Endothelial cell of umbilical vein (primary cell): ENCODE measurements at regions not wholly inside any gene's neighbourhood (a gene's known extent, or its start where the extent isn't known, plus 50 kb on each side); places are given as distances from the start of the nearest gene placed in this dataset.

ENCODE experiments used
- BruUV-seq: library from RNA; stranded (reverse); fragments of 400-500 nt; replicated peaks from 2 replicates; lab custom pipeline; 2021; lab: Mats Ljungman, UMichigan
- CTCF ChIA-PET: fragments of 300-600, 350-600 bp; sonication (Branson Sonifier 250); formaldehyde crosslinking; loops from one replicate; lab custom pipeline; 2021; ENCODE audit warnings: antibody characterized with exemption, inconsistent platforms; lab: Charles Lee
- POLR2A ChIA-PET: fragments of 300-600, 350-600 bp; sonication (Branson Sonifier 250); formaldehyde crosslinking; loops from one replicate; lab custom pipeline; 2021; ENCODE audit warnings: antibody characterized with exemption, inconsistent platforms; lab: Charles Lee
- DNase-seq: peaks from one replicate; pipeline ENCODE4 v3.0.0-alpha.2; 2011; ENCODE audit warnings: low read depth, low spot score
- FAIRE-seq: peaks from 2 replicates; lab custom pipeline; 2011; peaks lifted over from hg19 to GRCh38; lab: Jason Lieb, UNC
- H2AFZ ChIP-seq: 2 replicates; pipeline ENCODE4 v1.6.0; 2012; ENCODE audit warnings: low read depth, low read length, control low read depth, inconsistent platforms
- H3K27ac ChIP-seq: 2 replicates; pipeline ENCODE4 v1.5.1; 2011; ENCODE audit warnings: low read depth, mild to moderate bottlenecking, control low read depth, low read length, moderate library complexity; ENCODE audit not compliant: insufficient read depth
- H3K27me3 ChIP-seq, 2 experiments: 2 replicates each; pipeline versions ENCODE4 v1.6.0 to v1.6.1; 2011; ENCODE audit warnings: low read length in 2 of 2, mixed read lengths in 1 of 2; ENCODE audit not compliant: control insufficient read depth in 2 of 2, insufficient read depth in 2 of 2
- H3K36me3 ChIP-seq, 2 experiments: 2 replicates in 1 of 2; 3 replicates in 1 of 2; pipeline ENCODE4 v1.5.1; 2011; ENCODE audit warnings: low read length in 2 of 2, mild to moderate bottlenecking in 1 of 2, moderate library complexity in 1 of 2; ENCODE audit not compliant: control insufficient read depth in 2 of 2, insufficient read depth in 2 of 2; ENCODE audit errors: extremely low read depth in 1 of 2
- H3K4me1 ChIP-seq: 3 replicates; pipeline ENCODE4 v1.5.1; 2011; ENCODE audit warnings: mild to moderate bottlenecking, low read length; ENCODE audit not compliant: control insufficient read depth, insufficient read depth; ENCODE audit errors: extremely low read depth
- H3K4me2 ChIP-seq: 2 replicates; pipeline ENCODE4 v1.6.1; 2011; ENCODE audit warnings: low read length, control low read depth, mixed read lengths; ENCODE audit not compliant: insufficient read depth
- H3K4me3 ChIP-seq, 3 experiments: fragments of 200-600 bp in 1 of 3; sonication (generic), shearing (Covaris generic) in 1 of 3; replicated peaks in 1 of 3; 2 replicates each; pipeline ENCODE4 v1.5.1; 2011 to 2016; ENCODE audit warnings: control low read depth in 3 of 3, low read length in 3 of 3, mild to moderate bottlenecking in 2 of 3, inconsistent platforms in 1 of 3, low read depth in 1 of 3, moderate library complexity in 1 of 3; ENCODE audit not compliant: insufficient read depth in 1 of 3
- H3K79me2 ChIP-seq: 2 replicates; pipeline ENCODE4 v1.6.0; 2012; ENCODE audit warnings: low read length, inconsistent platforms; ENCODE audit not compliant: control insufficient read depth, insufficient read depth
- H3K9ac ChIP-seq: replicated peaks from 2 replicates; pipeline ENCODE3; 2011; ENCODE audit warnings: low read length, control low read depth; ENCODE audit not compliant: insufficient read depth; ENCODE audit errors: extremely low read depth
- H3K9me1 ChIP-seq: replicated peaks from 3 replicates; pipeline ENCODE4 v1.6.0; 2011; ENCODE audit warnings: mild to moderate bottlenecking, low read length; ENCODE audit not compliant: control insufficient read depth, insufficient read depth; ENCODE audit errors: extremely low read depth
- H3K9me3 ChIP-seq: replicated peaks from 2 replicates; pipeline ENCODE4 v1.5.1; 2012; ENCODE audit warnings: low read length, inconsistent platforms; ENCODE audit not compliant: control insufficient read depth, insufficient read depth
- H4K20me1 ChIP-seq: replicated peaks from 2 replicates; pipeline ENCODE3; 2011; ENCODE audit warnings: mild to moderate bottlenecking, low read length; ENCODE audit not compliant: control insufficient read depth, insufficient read depth; ENCODE audit errors: extremely low read depth
- CTCF ChIP-seq, 2 donors: IDR thresholded peaks; 1 replicate in 1 of 2; 2 replicates in 1 of 2; pipeline ENCODE4 v1.5.1; 2011; ENCODE audit warnings: low read length in 2 of 2, mild to moderate bottlenecking in 2 of 2, moderate library complexity in 2 of 2, control low read depth in 1 of 2, inconsistent platforms in 1 of 2, low read depth in 1 of 2; ENCODE audit not compliant: insufficient read depth in 1 of 2; ENCODE audit errors: extremely low read depth in 1 of 2
- EZH2 ChIP-seq: IDR thresholded peaks from 2 replicates; pipeline ENCODE4 v1.6.1; 2012; ENCODE audit warnings: borderline replicate concordance, low read depth, mild to moderate bottlenecking, moderate library complexity, low read length, inconsistent platforms; ENCODE audit not compliant: severe bottlenecking
- FOS ChIP-seq: IDR thresholded peaks from 2 replicates; pipeline ENCODE4 v1.6.1; 2011; ENCODE audit warnings: mild to moderate bottlenecking, low read length, moderate library complexity, borderline replicate concordance; ENCODE audit not compliant: insufficient read depth
- GATA2 ChIP-seq: IDR thresholded peaks from 2 replicates; pipeline ENCODE4 v1.7.0; 2011; ENCODE audit warnings: low read depth, mild to moderate bottlenecking, moderate library complexity, mixed read lengths, low read length; ENCODE audit not compliant: insufficient read length, insufficient read depth
- JUN ChIP-seq: IDR thresholded peaks from 2 replicates; pipeline ENCODE4 v1.6.1; 2011; ENCODE audit warnings: borderline replicate concordance, low read depth; ENCODE audit not compliant: insufficient read length, insufficient read depth
- MAX ChIP-seq: IDR thresholded peaks from 2 replicates; pipeline ENCODE4 v1.6.1; 2011; ENCODE audit not compliant: insufficient read depth, insufficient read length
- MYC ChIP-seq: IDR thresholded peaks from one replicate; pipeline ENCODE4 v1.6.1; 2011; ENCODE audit warnings: mild to moderate bottlenecking, low read depth, low read length
- POLR2A ChIP-seq: IDR thresholded peaks from 2 replicates; pipeline ENCODE4 v1.6.1; 2012; ENCODE audit warnings: low read depth, mild to moderate bottlenecking, control low read depth, low read length
- POLR2AphosphoS5 ChIP-seq: IDR thresholded peaks from 2 replicates; pipeline ENCODE4 v1.6.1; 2012; ENCODE audit warnings: low read depth, mild to moderate bottlenecking, control low read depth, low read length, moderate library complexity; ENCODE audit not compliant: insufficient read depth
- dilution Hi-C: fragments of 300-500 bp; cut with MboI; formaldehyde crosslinking; loops from one replicate; pipeline ENCODE4 v1.15.0; 2019; ENCODE audit warnings: low sequenced_read_pairs; ENCODE audit not compliant: extremely low pct_ligation_motif_present
- intact Hi-C: fragments of 100-400 bp; cut with micrococcal nuclease; formaldehyde crosslinking; loops from one replicate; pipeline ENCODE4 v1.10.0; 2022

GRCh38 chr2:8522687-8523086 is 159.2 kb upstream of the ID2 start:
- POLR2A ChIA-PET: no interaction called here
- no peaks in the 10 kb centered on the region for H3K9me3 ChIP-seq
- H4K20me1 ChIP-seq: no peaks in the 10 kb centered on the region
- no peak overlapping the region for H3K9ac ChIP-seq
- CTCF ChIA-PET: no interaction called here
- H3K9me1 ChIP-seq: no peaks in the 10 kb centered on the region
- no peak overlapping the region for H3K27ac ChIP-seq
- no peaks in the 10 kb centered on the region for H3K4me1 ChIP-seq
- no peaks in the 10 kb centered on the region for H3K36me3 ChIP-seq
- TF ChIP-seq CTCF (IDR thresholded peaks at IDR 0.05; ENCODE audit: extremely low read depth in 1 of 2, insufficient read depth in 1 of 2, low read depth in 1 of 2, low read length in 2 of 2) (no peak), FOS (no peak), EZH2 (no peak), JUN (no peak), GATA2 (no peak), MYC (no peak), POLR2AphosphoS5 (no peak), POLR2A (no peak), MAX (no peak)
- H3K27me3 ChIP-seq: no peaks in the 10 kb centered on the region
- no peak overlapping the region for H2AFZ ChIP-seq
- DNase-seq (no peak), FAIRE-seq (no peak)
- H3K4me2 ChIP-seq: no peak overlapping the region
- BruUV-seq: no TSS peak
- H3K4me3 ChIP-seq: no peak overlapping the region
- intact Hi-C loops: no loop called here
- dilution Hi-C loops: no loop called here
- no peaks in the 10 kb centered on the region for H3K79me2 ChIP-seq
